ENCODE measurements at regions not wholly inside any gene's neighbourhood (a gene's known extent, or its start where the extent isn't known, plus 50 kb on each side); places are given as distances from the start of the nearest gene placed in this dataset.

- TF ChIP-seq GATA3 (IDR thresholded peaks at IDR 0.05; ENCODE audit: low read depth, low read length) (no peak), GATA2 (IDR thresholded peaks at IDR 0.05; ENCODE audit: low read depth, low read length) (no peak)
Measured at GRCh38 chr22:49538006-49538405, 289.7 kb downstream of the BRD1 start.

- TF ChIP-seq GATA3 (IDR thresholded peaks at IDR 0.05; ENCODE audit: low read depth, low read length) (no peak), GATA2 (IDR thresholded peaks at IDR 0.05; ENCODE audit: low read depth, low read length) (no peak)
Measured at GRCh38 chr22:49536571-49537131, 291.0 kb downstream of the BRD1 start.

GRCh38 chr22:49535527-49536125, 292.0 kb downstream of the BRD1 start:
- no peak for TF ChIP-seq GATA2 (IDR thresholded peaks at IDR 0.05; ENCODE audit: low read depth, low read length)
- TF ChIP-seq GATA3 (IDR thresholded peaks at IDR 0.05; ENCODE audit: low read depth, low read length) = no peak

GRCh38 chr22:49535126-49535525, 292.5 kb downstream of the BRD1 start:
- TF ChIP-seq GATA2 (IDR thresholded peaks at IDR 0.05; ENCODE audit: low read depth, low read length) = no peak
- TF ChIP-seq GATA3 (IDR thresholded peaks at IDR 0.05; ENCODE audit: low read depth, low read length) = no peak

GRCh38 chr22:49534386-49534785, 293.3 kb downstream of the BRD1 start:
- no peak for TF ChIP-seq GATA3 (IDR thresholded peaks at IDR 0.05; ENCODE audit: low read depth, low read length)
- no peak for TF ChIP-seq GATA2 (IDR thresholded peaks at IDR 0.05; ENCODE audit: low read depth, low read length)

GRCh38 chr22:49533886-49534285, 293.8 kb downstream of the BRD1 start:
- TF ChIP-seq GATA3 (IDR thresholded peaks at IDR 0.05; ENCODE audit: low read depth, low read length) = no peak
- no peak for TF ChIP-seq GATA2 (IDR thresholded peaks at IDR 0.05; ENCODE audit: low read depth, low read length)

- TF ChIP-seq GATA2 (IDR thresholded peaks at IDR 0.05; ENCODE audit: low read depth, low read length) = no peak
- no peak for TF ChIP-seq GATA3 (IDR thresholded peaks at IDR 0.05; ENCODE audit: low read depth, low read length)
Measured at GRCh38 chr22:49532869-49533802, 294.5 kb downstream of the BRD1 start.

GRCh38 chr22:49531368-49531791, 296.3 kb downstream of the BRD1 start:
- no peak for TF ChIP-seq GATA2 (IDR thresholded peaks at IDR 0.05; ENCODE audit: low read depth, low read length)
- no peak for TF ChIP-seq GATA3 (IDR thresholded peaks at IDR 0.05; ENCODE audit: low read depth, low read length)

- no peak for TF ChIP-seq GATA2 (IDR thresholded peaks at IDR 0.05; ENCODE audit: low read depth, low read length)
- TF ChIP-seq GATA3 (IDR thresholded peaks at IDR 0.05; ENCODE audit: low read depth, low read length) = no peak
Measured at GRCh38 chr22:49530671-49531367, 296.9 kb downstream of the BRD1 start.

GRCh38 chr22:49528420-49528720, 299.3 kb downstream of the BRD1 start:
- TF ChIP-seq GATA2 (IDR thresholded peaks at IDR 0.05; ENCODE audit: low read depth, low read length) (no peak), GATA3 (IDR thresholded peaks at IDR 0.05; ENCODE audit: low read depth, low read length) (no peak)

- TF ChIP-seq GATA2 (IDR thresholded peaks at IDR 0.05; ENCODE audit: low read depth, low read length) = no peak
- TF ChIP-seq GATA3 (IDR thresholded peaks at IDR 0.05; ENCODE audit: low read depth, low read length) = no peak
Measured at GRCh38 chr22:49527611-49528419, 299.9 kb downstream of the BRD1 start.

GRCh38 chr22:49525801-49526535, 301.7 kb downstream of the BRD1 start:
- no peak for TF ChIP-seq GATA2 (IDR thresholded peaks at IDR 0.05; ENCODE audit: low read depth, low read length)
- no peak for TF ChIP-seq GATA3 (IDR thresholded peaks at IDR 0.05; ENCODE audit: low read depth, low read length)

GRCh38 chr22:49525360-49525759, 302.3 kb downstream of the BRD1 start:
- TF ChIP-seq GATA3 (IDR thresholded peaks at IDR 0.05; ENCODE audit: low read depth, low read length) (no peak), GATA2 (IDR thresholded peaks at IDR 0.05; ENCODE audit: low read depth, low read length) (no peak)
